H4 (cell line): ENCODE measurements at regions not wholly inside any gene's neighbourhood (a gene's known extent, or its start where the extent isn't known, plus 50 kb on each side); places are given as distances from the start of the nearest gene placed in this dataset.

Source experiments
- DNase-seq: peaks from one replicate; pipeline ENCODE4 v3.0.0-alpha.2; 2015; ENCODE audit warnings: low spot score

DNA sequence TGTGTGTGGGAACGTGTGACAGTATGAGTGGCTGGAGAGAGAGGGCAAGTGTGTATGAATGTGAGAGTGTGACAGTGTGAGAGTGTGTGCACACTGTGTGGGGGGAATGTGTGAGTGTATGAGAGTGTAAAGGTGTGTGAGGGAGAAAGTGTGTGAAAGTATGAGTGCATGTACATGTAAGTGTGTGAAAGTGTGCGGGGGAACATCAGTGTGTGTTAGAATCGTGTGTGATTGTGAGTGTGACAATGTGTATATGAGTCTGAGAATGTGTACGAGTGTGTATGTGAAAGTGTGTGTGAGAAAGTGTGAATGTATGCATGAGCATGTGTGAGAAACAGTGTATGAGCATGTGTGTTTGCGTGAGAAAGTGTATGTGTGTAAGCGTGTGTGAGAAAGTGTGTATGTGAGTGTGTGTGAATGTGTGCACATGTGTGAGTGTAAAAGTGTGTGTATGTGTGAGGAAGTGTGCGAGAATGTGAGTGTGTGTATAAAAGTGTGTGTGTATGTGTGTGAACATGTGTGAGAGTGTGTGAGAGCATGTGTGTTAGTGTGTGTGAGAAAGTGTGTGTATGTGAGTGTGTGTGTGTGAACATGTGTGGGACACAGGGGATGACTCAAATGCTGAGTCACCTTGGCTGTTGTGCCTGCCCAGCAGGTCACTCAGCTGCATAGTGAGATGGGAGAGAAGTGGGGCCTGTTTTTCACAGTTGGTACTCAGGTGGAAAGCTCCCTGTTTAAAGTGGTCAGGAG lies 220.5 kb upstream of the TBX3 start:
- DNase-seq = peak; percentile 35

DNA sequence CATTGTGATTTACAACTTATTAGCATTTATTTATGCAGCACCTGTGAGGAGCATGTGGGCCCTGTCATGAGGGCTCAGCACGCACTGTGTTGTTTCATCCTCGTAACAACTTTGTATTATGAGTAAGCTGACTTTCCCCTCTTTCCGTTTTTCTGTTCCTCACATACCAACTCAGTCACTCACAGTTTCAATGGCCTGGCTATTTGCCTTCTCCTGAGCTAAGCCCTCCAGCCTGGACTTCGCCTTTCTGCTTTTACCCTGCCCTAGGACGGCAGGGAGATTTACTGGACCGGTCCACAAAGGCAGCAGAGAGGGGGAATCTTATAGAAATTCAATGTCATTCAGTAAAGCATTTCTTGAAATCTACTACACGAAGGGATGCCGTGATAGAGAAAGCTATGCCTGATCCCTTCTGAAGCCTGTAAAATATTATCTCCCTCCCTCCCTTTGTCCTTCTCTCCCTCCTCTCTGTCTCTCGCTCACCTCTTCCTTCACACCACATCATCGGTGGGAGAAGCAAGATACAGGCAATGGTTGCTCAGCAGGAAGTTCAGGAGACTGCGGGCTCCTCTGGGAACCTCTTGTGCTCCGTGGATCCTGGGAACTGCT lies 219.2 kb upstream of the TBX3 start:
- DNase-seq = no peak

DNA sequence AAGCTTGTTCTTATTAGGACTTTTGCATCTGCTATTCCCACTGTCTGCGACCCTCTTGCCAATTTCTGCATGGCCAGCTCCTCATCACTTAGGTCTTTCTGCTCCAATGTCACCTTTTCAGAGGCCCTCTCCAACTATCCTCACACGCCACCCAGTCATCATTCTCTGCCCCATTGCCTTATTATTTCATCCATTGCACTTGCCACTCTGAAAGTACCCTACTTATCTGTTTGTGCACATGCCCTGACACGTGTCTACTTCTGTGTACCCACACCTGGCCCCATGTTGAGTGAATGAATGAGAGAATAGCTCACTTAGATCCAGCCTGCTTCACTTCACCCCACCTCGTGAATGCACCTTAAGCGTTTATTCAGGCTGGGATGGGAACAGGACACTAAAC lies 218.7 kb upstream of the TBX3 start:
- no peak for DNase-seq

DNA sequence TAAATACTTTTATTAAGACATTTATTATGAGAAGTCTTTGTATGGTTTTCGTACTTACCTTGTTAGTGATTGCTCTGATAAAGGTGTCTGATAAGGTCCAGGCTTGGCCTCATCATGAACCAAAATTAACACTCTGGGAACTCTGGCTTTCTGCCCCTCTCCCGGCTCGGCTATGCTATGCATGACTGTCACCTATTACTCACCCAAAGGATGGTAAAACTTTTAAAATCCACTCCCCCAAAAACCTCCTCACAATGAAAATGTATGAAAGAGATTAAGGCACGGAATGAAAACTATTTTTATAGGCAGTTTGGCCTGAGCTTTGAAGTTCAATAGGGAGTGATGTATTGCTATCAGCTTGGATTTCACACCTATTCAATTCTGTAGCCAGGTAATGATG lies 217.3 kb upstream of the TBX3 start:
- no peak for DNase-seq

DNA sequence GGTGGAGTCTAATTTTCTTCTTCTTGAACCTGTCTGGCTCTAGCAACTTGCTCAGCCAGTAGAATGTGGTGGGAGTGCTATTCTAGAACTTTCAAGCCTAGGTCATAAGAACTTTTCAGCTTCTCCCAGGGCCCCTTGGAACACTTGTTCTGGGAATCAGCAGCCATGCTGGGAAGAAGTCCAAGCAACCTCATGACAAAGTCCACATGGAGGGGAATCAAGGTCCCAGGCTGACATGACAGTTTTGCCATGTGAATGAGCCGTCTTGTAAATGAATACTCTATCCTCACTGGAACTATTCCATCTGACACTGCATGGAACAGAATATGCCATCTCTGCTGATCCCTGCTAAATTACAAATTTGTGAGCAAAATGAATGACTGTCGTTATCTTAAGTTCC lies 214.2 kb upstream of the TBX3 start:
- DNase-seq = no peak

DNA sequence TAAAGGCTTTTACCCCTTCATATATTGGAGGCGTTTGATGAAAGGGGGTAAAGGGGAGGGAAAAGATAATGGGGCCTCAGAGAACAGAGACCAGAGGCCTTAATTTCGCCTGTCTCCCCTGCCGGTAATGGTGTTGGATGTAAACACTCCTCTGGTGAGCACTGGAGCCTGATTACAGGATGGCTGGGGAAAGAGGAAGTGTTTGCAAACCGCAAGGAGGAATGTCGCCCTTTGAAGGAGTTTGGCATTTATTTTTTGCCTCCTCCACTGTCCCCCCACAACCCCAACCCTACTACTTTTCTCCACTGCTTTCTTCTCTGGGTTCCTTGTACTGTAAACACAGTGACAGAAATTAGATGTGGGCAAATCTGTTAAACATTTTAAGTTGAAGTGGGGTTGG lies 211.9 kb upstream of the TBX3 start:
- DNase-seq = peak; percentile 80

DNA sequence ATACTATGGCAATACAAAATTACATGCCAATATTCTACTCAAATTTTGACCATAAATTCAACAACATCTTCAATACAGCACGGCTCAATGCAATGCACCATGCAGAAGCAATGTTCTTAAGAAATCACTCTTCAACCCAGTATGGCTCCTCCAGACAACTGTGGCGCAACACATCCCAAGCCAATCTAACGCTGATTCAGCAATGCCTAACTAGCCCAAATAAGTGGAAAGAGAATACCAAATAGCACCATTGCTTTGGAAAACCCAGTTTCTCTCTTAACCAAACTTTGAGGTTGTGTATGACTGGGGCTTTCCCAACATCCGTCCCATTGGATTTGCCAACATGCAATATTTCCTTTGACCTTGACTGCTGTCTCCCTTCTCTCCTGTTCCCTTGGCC lies 211.1 kb upstream of the TBX3 start:
- DNase-seq = no peak

DNA sequence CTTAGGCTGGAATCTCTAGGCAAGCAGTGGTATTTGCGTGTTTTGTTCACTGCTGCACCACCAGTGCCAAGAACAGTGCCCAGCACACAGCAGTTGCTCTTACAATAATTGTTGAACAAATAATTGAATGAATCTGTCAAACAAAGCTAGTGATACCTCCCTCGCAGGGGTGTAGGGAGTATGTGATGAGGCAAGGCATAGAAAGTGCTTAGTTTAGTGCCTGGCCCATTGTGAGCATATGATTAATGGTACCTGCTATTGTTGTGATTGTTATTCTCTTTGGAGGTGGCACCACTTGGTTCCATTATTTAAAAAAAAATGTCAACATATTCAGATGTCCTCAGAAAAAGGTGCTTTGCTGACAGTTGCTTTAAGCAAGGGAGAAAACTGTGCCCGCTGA lies 210.1 kb upstream of the TBX3 start:
- DNase-seq = no peak

DNA sequence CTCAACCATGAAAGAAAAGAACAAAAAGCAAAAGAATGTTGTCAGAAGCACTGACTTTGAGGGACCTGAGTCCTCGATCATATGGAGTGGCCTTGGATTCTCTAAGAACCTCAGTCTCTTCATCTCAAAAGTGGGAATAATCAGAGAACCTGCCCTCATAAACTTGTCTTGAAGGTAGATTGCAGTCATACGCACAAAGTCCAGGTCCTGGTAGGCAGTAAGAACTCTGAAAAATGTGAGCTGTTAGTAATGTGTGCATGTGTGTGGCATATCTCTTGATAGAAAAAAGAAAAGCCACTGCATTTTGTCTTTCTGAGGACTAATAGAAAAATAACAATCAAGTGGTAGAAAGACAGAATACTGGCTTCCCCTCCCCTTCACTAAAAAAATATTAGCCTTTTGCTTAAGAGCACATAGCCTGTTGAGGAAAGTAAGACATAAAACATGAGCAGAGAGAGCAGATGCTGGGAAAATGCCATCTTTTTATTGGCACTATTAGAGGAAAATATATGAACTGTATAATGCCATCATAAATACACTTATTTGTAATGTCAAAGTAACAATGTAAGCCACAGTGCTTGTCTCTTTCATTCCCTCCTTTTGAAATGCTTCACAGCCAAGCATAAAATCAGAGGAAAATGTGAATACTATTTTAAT lies 205.1 kb upstream of the TBX3 start:
- no peak for DNase-seq

DNA sequence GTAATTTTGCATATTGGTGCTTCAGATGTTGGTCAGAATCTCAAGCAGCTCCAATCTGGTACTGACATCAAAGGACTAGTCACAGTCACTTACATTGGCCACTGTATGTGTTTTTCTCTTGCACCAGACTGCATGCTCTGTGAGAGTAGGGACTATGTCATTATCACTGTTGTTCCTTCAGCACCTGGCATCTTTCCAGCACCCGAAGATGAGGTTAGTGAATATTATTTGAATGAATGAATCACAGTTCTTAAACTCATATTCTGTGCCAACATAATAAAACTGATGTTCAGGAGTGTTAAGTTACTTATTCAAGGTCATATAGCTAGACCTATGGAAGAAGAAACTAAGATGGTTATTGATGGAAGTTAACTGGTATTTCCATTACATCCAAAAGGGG lies 204.5 kb upstream of the TBX3 start:
- no peak for DNase-seq

DNA sequence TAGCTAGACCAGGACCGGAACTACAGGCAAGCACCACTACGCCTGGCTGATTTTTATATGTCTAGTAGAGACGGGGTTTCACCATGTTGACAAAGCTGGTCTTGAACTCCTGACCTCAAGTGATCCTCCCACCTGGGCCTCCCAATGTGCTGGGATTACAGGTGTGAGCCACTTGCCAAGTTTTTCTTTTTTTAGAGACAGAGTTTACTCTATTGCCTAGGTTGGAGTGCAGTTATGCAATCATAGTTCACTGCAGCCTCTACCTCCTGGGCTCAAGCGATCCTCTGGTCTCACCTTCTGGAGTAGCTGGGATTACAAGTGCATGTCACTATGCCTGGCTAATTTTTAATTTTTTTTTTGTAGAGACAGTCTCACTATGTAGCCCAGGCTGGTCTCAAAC lies 201.5 kb upstream of the TBX3 start:
- no peak for DNase-seq

DNA sequence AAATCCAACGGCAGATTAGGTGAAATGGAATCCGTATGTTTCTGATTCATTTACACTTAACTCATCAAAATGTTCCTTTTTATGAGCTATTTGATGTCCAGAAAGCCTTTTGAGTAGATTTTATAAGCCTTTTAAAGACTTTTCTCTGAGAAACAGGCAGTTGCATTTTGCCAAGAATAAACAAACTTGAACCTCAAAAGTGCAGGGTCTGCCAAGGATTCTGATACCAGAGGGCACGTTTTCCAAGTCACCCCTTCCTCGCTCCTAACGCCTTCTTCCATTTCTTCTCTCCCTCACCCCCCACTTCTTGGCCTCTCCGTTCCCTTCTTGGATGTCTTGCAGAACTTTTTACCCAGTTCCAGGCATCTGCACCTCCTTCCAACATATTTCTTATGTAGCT lies 200.6 kb upstream of the TBX3 start:
- no peak for DNase-seq

DNA sequence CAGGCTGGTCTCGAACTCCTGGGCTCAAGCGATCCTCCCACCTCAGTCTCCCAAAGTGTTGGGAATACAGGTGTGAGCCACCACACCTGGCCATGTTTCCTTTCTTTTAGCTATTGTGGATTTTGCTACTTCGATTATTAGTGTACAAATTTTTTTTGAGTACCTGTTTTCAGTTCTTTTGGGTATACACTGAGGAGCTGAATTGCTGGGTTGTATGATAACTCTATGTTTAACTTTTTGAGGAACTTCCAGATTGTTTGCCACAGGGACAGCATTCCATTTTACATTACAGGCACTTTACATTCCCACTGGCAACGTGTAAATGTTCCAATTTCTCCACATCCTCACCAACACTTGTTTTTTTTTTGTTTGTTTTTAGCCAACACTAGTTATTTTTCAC lies 198.1 kb upstream of the TBX3 start:
- DNase-seq = no peak

DNA sequence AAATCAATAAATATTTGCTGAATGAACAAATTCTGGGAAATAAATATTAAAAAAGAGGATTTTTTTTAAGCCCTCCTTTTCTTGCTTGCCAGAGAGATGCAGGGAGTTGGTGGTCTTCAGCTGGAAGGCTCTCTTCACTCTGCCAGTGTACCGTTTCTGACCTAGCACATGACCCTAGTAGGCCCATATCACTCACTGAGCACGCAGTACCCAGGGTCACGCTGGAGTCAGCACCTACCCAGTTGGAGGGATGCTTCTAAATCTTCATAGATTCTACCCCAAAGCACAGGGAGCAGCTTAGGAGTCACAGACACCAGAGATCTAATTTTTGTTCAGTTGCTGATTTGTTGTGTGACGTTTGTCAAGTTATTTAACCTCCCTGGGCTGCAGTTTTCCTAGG lies 195.4 kb upstream of the TBX3 start:
- no peak for DNase-seq

DNA sequence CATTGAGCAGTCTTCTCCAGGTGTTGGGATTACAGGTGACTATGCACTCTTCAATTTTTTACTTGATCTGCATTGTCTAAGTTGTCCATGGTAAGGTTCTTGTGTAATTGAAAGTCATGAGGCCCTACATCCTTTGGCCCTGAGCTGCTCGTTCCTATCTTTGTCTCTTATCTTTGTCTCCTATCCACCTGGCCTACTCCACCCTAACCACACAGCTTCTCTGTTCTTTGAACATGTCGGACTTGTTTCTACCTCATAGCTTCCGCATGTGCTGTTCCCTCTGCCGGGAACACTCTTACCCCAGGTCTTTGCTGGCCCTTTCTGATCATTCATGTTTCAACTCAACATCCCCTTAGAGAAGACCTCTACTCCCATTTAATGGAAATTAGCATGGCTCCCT lies 194.8 kb upstream of the TBX3 start:
- DNase-seq = no peak

DNA sequence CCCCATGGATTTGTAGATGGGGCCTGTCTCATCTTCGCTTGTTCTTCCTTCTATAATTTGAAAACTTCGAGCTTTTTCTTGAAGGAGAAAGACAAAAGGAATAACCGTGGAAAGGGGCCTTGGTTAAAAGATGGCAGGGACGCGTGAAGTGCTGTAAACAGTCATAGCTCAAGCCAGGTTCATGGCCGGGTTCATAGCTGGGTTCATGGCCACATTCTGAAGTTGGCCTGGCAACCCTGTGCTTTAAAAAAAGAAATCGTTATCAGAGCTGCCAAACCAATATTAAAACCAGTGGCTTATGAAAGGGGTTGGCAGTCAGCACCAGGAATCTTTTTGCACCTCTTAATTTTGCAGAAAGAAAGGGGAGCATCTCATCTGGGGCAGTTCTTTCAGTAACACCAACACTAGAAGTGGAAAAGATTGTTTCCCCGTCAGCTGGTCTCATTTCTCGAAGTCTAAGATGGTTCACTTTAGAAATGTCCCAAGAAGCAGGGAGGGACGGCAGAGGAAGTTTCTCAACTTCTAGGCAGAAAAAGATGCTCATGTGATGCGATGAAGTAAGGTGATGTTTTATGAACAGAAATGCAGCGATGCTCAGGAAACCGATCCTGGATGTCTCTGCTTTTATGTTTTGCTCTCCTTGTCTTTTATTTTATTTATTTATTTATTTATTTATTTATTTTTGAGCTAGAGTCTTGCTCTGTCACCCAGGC lies 193.1 kb upstream of the TBX3 start:
- no peak for DNase-seq

DNA sequence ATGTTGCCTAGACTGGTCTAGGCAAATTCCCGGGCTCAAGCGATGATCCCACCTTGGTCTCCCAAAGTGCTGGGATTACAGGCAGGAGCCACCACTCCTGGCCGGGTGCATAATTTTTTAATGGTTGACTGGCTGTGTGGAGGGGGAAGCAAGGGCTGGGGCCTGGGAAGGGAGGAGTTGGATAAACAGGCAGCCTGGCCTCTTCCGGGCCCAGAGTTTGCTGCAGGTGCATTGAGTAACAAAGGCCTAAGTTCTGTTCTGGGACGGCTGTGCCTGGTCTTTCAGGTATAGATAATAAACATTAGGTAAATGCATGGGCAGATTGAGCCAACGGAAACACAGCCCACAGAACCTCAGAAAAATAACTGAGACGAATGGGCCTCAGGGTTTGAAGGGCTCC lies 191.3 kb upstream of the TBX3 start:
- DNase-seq = no peak

DNA sequence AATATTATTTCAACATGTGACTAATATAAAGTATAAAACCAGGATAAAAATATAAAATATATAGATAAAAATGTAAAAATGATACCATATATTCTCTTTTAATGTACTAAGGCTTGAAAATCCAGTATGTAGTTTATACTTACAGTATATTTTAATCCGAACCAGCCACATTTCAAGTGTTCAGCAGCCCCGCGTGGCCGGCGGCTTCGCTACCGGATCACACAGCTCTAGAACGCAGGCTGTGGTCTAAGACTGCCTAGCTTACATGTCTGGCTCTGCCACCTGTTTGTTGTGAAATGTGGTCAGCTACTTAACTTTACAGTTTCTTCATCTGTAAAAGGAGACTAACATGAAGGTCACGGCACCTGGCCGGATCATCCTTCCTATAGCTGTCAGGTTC lies 189.7 kb upstream of the TBX3 start:
- no peak for DNase-seq

DNA sequence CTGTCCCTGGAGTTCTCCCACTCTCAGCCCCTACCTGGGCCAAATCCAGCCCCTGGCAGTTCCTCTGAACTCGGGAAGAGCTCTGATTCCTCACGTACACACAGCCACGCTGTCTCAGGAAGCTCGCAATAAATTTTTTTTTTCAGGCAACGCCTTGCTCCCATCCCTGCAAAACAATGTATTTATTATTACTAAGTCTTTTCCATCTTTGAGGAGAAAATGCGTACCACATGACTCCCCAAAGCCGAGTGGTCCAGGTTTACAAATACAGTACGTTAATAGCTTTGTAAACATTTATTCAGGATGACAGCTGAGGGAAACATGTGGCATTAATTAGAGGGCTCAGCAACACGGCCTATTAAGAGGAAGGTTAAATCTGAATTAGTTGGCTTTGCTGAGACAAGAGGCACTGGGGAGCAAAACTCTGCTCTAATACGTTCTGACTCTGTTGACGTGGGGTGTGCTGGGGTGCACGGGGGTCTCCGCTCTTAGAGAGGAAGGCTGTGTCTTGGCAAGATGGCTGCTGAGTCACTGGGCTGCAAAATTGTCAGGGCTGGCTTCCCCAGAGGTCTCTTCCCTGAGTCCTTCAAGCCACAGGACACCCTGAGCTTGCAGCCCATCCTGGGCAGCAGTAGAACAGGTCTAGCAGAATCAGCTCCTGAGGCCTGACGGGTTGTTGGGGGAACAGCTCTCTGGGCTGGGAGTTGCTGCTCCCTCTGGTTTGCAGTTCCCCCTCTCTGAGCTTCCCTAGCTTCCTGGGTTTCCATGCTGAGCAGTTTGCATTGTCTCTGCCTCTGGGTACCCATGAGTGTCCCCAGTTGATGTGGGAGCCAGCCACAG lies 185.2 kb upstream of the TBX3 start:
- peak; percentile 65 for DNase-seq

DNA sequence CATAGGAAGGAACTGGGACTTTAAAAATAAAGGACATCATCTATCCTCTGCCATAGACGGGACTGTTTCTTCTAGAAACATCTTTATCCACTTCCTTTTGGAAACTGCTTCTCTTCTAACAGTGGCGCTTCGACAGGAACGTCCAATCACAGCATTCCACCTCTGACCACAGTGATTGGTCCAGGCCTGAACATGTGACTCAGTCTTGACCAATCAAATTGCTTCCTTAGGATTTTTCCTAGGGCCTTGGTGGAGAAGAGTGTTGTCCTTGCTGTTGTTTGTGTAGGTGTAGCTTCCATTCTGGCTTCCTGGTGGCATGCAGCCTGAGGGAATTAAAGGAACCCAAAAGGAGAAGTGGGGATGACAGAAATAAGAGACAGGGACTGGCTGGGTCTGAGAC lies 182.4 kb upstream of the TBX3 start:
- no peak for DNase-seq

DNA sequence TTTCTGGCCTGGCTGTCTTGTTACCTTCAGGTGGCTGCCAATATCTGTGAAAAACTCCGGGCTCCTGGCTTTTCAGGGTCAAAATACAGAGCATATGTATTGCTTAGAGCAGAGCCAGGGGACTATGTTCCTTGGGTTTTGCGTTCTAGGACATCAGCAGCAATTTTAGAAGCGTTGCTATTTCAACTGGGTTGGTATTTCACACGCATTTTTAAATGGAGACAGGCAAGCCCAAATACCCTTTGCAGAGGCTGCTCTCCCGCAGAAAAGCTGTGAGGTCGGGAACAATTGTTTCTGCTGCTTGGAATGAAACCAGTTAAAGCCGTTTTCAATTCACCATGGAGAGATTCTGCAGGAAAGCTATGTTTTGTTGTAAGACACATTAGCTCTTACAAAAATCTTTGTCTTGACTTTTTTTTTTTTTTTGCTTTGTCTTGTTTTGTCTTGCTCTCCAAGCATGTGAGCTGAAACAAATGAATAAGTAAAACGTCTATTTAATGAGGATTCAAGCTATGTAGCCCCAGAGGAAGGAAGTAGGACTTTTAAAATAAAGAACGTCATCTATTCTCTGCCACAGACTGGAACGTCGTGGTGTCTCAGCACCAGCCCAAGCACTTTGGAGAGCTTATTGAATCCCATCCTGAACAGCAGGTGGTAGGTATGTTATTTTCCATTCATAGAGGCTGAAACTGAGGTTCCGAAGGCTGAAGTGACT lies 181.0 kb upstream of the TBX3 start:
- DNase-seq = no peak
